Naive thymus-derived CD8-positive, alpha-beta T cell (primary cell): ENCODE measurements at regions not wholly inside any gene's neighbourhood (a gene's known extent, or its start where the extent isn't known, plus 50 kb on each side); places are given as distances from the start of the nearest gene placed in this dataset.

Experiments
- ATAC-seq, 2 donors: fragments of 150-1000 bp; cut with Tn5 transposase in 1 of 2; sonication (Bioruptor Pico), chemical (Tn5 transposase) in 1 of 2; 1 replicate in 1 of 2; 2 replicates in 1 of 2; pipeline ENCODE4 v1.10.0; 2021; ENCODE audit warnings: mild to moderate bottlenecking in 2 of 2, moderate library complexity in 2 of 2
- POLR2A ChIA-PET: fragments of 350-600 bp; sonication (Branson Sonifier 250); formaldehyde crosslinking; loops from one replicate; lab custom pipeline; 2021; ENCODE audit warnings: antibody characterized with exemption; lab: Charles Lee
- DNase-seq, 10 donors: peaks; one replicate each; pipeline versions ENCODE4 v3.0.0 to v3.0.0-alpha.2; 2020 to 2022
- H3K27ac Mint-ChIP-seq, 10 donors: one replicate each; pipeline ENCODE4 v1.8.0; 2020 to 2022; ENCODE audit warnings: mild to moderate bottlenecking in 10 of 10, mixed read lengths in 10 of 10, moderate library complexity in 4 of 10, inconsistent platforms in 1 of 10
- H3K27me3 Mint-ChIP-seq, 5 donors: one replicate each; pipeline ENCODE4 v1.8.0; 2021 to 2022; ENCODE audit warnings: mixed read lengths in 5 of 5
- H3K36me3 Mint-ChIP-seq, 3 donors: one replicate each; pipeline ENCODE4 v1.8.0; 2020 to 2022; ENCODE audit warnings: mixed read lengths in 3 of 3, mild to moderate bottlenecking in 2 of 3, inconsistent platforms in 1 of 3
- H3K4me1 Mint-ChIP-seq, 4 donors: one replicate each; pipeline ENCODE4 v1.8.0; 2021 to 2022; ENCODE audit warnings: mixed read lengths in 4 of 4
- H3K4me3 Mint-ChIP-seq, 10 donors: one replicate each; pipeline ENCODE4 v1.8.0; 2020 to 2022; ENCODE audit warnings: mild to moderate bottlenecking in 10 of 10, mixed read lengths in 10 of 10, moderate library complexity in 6 of 10, inconsistent platforms in 1 of 10
- H3K9me3 Mint-ChIP-seq, 9 donors: one replicate each; pipeline ENCODE4 v1.8.0; 2020 to 2022; ENCODE audit warnings: mixed read lengths in 9 of 9, mild to moderate bottlenecking in 3 of 9, inconsistent platforms in 1 of 9, moderate library complexity in 1 of 9

DNA sequence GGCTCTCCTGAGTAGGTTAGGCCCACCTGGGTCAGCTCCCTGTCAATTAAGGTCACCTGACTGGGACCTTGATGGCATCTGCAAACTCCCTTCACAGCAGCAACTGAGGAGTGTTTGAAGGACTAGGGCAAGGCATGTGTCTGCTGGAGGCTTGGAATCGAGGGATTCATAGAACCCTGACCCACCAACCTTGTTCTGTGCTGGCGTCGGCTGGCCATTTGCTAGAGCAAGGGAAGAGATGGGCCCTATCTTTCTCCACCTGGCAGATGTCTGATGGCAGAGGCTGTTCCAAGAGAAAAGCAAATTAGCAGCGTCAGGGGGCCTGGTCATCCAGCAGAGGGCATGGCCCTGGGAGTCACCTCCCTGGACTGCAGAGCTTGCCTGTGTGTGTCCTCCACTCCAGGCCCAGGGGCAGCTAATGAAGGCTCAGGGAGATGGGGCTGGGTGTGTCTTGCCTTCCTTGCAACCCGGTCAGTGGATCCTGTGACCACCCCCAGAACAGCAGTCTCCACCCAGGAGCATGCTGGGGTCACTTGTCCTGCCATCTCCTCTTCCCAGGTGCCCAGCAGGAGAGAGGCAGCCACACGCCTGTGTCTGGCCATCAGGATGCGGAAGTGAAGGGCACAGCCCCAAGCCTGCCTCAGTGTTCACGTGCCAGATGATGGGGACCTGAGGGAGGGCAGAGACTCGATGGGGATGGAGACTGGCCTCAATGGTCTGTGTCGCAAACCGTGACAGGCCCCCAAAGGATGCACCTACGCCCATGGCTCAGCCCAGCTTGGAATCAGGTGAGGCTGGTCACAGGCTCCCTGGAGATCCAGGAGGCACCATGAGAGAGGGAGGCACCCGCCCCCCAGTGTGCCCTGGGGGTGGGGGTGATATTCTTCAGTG, 53.9 kb downstream of the BARX1 start:
- H3K36me3 Mint-ChIP-seq, result peaks cover 0 to 4% (median 0%) of the 10 kb centered on the region in 3 donors
- DNase-seq (peak in 1 of 10 donors; percentile 12), ATAC-seq (no peak)
- peaks cover 17 to 26% (median 23%) of the 10 kb centered on the region in 4 donors for H3K4me1 Mint-ChIP-seq
- peaks cover 0 to 4% (median 2%) of the 10 kb centered on the region in 5 donors for H3K27me3 Mint-ChIP-seq
- POLR2A ChIA-PET, result no interaction called here
- H3K4me3 Mint-ChIP-seq, result no peak overlapping the region
- H3K9me3 Mint-ChIP-seq, result peaks cover 0 to 9% (median 0%) of the 10 kb centered on the region in 9 donors
- H3K27ac Mint-ChIP-seq, result peak overlapping the region in 6 of 10 donors; percentile 19 to 94 (median 48)

DNA sequence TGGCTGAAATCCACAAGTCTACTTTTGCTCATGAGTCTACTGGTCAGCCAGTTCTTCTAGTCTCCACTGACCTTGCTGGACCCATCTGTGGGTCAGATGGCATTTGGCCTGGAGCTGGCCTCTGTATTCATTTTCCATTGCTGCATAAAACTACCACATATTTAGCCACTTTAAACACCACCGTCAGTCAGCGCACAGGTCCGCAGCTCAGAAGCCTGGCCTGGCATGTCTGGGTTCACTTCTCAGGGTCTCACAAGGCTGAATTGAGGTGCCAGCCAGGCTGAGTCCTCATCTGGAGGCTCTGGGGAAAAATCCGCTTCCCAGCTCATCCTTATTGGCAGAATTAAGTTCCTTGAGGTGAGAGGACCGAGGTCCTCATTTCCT, 54.7 kb downstream of the BARX1 start:
- POLR2A ChIA-PET, result no interaction called here
- Mint-ChIP-seq H3K36me3 (peaks cover 0 to 4% (median 0%) of the 10 kb centered on the region in 3 donors), H3K9me3 (peaks cover 0 to 9% (median 0%) of the 10 kb centered on the region in 9 donors), H3K27ac (peak overlapping the region in 8 of 10 donors; percentile 19 to 94 (median 76)), H3K4me3 (peak overlapping the region in 3 of 10 donors; percentile 1 to 19 (median 8)), H3K27me3 (peaks cover 0 to 2% (median 0%) of the 10 kb centered on the region in 5 donors), H3K4me1 (peaks cover 17 to 27% (median 24%) of the 10 kb centered on the region in 4 donors)
- no peak for DNase-seq
- no peak for ATAC-seq

DNA sequence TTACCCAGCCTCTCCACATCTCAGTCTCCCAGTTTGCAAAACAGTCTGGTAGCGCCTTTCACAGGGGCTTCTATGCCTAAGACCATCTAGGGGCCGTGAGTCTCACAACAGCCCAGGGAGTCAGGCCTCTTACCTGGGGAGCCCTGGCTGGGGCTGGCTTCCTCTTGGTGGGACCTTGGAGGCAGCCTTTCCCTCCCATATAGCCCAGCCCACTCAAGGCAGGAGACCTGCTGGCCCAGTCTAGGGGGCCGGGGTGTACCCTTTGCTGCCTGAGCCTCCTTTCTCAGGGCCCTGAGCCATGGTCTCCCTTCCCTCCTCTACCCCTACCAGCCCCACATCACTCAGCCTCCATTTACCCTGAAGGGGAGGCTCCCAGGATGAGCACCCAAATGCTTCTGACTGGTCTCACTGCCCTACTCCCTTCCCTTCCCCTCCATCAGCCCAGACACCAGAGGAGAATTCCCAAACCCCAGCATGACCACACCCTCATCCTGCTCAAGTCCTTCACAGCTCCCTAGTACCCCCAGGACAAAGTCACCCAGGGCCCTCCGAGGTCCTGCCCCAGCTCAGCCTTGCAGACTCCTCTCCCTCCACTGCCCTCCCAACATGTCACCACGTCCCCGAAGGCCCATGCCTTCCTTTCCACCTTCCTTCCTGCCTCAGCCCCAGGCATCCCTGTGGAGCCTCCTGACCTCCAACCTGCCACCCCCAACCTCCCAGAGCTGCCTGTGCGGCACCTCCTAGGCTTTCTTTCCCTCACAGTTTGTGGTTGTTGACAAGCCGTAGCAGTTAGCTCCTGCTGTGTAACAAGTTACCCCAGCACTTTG, 55.3 kb downstream of the BARX1 start:
- POLR2A ChIA-PET, result no interaction called here
- peak in 1 of 10 donors; percentile 11 for DNase-seq
- Mint-ChIP-seq H3K36me3 (peaks cover 0 to 4% (median 0%) of the 10 kb centered on the region in 3 donors), H3K27ac (peak overlapping the region in 9 of 10 donors; percentile 59 to 94 (median 86)), H3K9me3 (peaks cover 0 to 9% (median 0%) of the 10 kb centered on the region in 9 donors), H3K4me3 (peak overlapping the region in 3 of 10 donors; percentile 1 to 19 (median 8)), H3K4me1 (peaks cover 17 to 28% (median 24%) of the 10 kb centered on the region in 4 donors), H3K27me3 (peaks cover 0 to 2% (median 0%) of the 10 kb centered on the region in 5 donors)
- ATAC-seq, result no peak

DNA sequence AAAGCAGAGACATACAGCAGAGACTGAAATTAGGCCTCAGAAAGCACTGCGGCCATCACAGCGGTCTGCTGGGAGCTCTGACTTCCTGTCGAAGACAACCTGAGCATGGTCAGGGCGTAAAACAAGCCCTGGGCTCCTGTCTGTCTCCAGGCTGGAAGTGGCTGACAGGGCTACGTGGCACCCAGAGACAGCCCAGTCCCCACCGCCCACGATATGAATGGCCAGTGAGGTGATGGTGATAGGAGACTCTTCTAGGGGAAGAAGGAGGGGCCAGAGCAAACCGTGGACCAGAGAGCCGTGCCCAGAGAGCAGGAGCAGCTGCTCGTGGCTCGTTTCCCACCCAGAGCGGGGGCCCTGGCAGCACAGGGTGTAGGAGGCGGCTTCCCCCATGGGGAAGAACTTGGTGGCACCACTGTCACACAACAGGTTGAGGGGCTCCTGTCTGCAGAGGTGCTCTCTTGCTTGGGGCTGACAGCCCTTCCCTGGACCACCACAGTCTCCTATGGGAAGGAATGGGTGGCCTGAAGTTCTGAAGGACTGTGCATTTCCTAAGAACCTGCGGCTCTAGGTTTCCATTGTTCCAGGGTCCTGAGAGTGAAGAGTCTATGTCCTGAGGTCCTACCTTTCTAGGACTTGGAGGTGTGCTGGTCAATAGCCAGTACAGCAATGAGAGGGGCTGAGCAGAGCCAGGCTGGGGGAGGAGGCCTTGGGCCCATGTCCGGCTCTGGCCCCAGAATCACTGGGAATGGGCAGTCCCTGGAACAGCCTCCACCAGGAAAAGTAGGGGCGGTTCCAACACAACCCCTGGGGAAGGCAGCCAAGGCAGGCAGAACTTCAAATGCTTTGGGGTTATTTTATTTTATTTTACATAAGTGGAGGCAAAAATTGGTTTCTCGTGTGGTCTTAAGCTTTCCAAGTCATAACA, 56.4 kb downstream of the BARX1 start:
- DNase-seq (peak in 2 of 10 donors; percentile 13 to 15), ATAC-seq (peak in 1 of 2 donors; percentile 27)
- POLR2A ChIA-PET, result interaction anchor here (1.3 to 1.6 kb wide), 2 partner anchors 10 to 332 kb away, joined by 3 to 4 read pairs; no protein-coding TSS in a partner anchor
- peak overlapping the region in 7 of 10 donors; percentile 22 to 78 (median 60) for H3K4me3 Mint-ChIP-seq
- peaks cover 17 to 28% (median 23%) of the 10 kb centered on the region in 4 donors for H3K4me1 Mint-ChIP-seq
- H3K27me3 Mint-ChIP-seq, result no peaks in the 10 kb centered on the region
- peaks cover 0 to 4% (median 0%) of the 10 kb centered on the region in 3 donors for H3K36me3 Mint-ChIP-seq
- H3K9me3 Mint-ChIP-seq, result peaks cover 0 to 9% (median 0%) of the 10 kb centered on the region in 9 donors
- H3K27ac Mint-ChIP-seq, result peak overlapping the region; percentile 79 to 95 (median 90)

DNA sequence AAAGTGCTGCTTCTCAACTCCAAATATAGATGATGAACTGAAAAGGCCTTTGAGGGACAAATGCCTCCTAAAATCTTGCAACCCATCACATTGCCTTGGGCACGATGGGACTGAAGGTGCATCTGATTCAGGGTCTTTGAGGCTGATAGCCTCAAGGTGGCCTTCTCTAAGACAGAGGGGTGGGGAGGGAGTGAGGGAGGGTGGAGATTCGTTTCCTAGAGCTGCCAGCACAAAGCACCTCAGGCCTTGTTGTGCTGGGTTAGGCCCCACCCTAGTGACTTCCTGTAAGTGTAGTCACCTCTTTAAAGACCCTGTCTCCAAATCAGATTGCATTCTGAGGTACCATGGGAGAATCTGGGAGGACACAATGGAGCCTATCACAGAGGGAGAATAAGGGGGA, 57.1 kb downstream of the BARX1 start:
- POLR2A ChIA-PET, result interaction anchor here (1.3 to 1.6 kb wide), 2 partner anchors 11 to 332 kb away, joined by 3 to 4 read pairs; no protein-coding TSS in a partner anchor
- DNase-seq (peak in 4 of 10 donors; percentile 14 to 33 (median 26)), ATAC-seq (peak; percentile 73 to 87)
- H3K27ac Mint-ChIP-seq, result peak overlapping the region; percentile 79 to 95 (median 90)
- peaks cover 17 to 28% (median 23%) of the 10 kb centered on the region in 4 donors for H3K4me1 Mint-ChIP-seq
- H3K4me3 Mint-ChIP-seq, result peak overlapping the region in 9 of 10 donors; percentile 22 to 78 (median 60)
- H3K36me3 Mint-ChIP-seq, result peaks cover 0 to 4% (median 0%) of the 10 kb centered on the region in 3 donors
- H3K9me3 Mint-ChIP-seq, result peaks cover 0 to 9% (median under 1%) of the 10 kb centered on the region in 9 donors
- no peaks in the 10 kb centered on the region for H3K27me3 Mint-ChIP-seq

DNA sequence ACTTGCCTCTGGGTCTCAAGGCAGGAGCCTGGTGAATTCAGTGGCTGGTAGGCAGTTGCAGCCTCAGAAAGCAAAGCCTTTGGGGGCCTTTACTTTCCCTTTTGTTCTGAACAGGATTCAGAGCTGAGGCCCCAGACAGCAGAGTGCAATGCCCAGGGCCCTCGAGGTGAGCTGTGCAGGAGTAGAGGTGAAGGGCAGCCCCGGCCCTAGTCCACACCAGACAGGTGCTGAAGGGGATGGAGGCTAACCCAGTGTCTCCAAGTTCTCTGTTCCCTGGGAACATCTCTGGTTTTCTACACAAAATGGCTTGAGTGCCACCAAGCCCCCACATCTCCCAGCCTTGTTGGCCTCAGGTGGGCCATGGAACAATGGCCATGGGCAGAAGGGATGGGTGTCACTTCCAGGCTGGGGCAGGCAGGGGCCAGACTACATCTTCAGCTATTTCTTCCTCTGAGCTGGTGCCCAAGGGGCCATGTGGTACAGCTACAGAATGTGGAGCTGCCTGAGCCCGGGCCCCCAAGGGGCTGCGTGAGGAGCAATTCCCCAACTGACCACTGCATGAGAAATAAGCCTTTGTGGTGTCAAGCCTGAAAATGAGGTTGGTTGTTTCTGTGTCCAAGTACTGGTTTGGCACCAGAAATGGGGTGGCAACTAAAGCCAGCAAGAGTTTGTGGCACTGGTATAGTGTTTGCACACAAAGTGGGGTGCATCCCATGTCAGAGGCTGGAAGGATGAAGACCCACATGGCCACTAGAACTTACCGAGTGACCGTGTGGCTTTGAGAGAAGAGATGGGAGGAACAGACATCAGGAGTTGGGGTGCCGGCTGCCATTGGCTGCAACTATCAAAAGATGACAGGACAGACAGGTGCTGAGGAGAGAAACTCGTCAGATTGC, 57.8 kb downstream of the BARX1 start:
- H3K36me3 Mint-ChIP-seq, result peaks cover 0 to 8% (median 0%) of the 10 kb centered on the region in 3 donors
- H3K4me3 Mint-ChIP-seq, result peak overlapping the region in 7 of 10 donors; percentile 50 to 74 (median 62)
- DNase-seq (peak in 1 of 10 donors; percentile 14), ATAC-seq (no peak)
- POLR2A ChIA-PET, result interaction anchor here (1.3 to 1.6 kb wide), 2 partner anchors 12 to 331 kb away, joined by 3 to 4 read pairs; no protein-coding TSS in a partner anchor
- H3K27me3 Mint-ChIP-seq, result peaks cover 0 to 1% (median 0%) of the 10 kb centered on the region in 5 donors
- peak overlapping the region; percentile 71 to 95 (median 90) for H3K27ac Mint-ChIP-seq
- peaks cover 0 to 13% (median 5%) of the 10 kb centered on the region in 9 donors for H3K9me3 Mint-ChIP-seq
- peaks cover 17 to 28% (median 23%) of the 10 kb centered on the region in 4 donors for H3K4me1 Mint-ChIP-seq

DNA sequence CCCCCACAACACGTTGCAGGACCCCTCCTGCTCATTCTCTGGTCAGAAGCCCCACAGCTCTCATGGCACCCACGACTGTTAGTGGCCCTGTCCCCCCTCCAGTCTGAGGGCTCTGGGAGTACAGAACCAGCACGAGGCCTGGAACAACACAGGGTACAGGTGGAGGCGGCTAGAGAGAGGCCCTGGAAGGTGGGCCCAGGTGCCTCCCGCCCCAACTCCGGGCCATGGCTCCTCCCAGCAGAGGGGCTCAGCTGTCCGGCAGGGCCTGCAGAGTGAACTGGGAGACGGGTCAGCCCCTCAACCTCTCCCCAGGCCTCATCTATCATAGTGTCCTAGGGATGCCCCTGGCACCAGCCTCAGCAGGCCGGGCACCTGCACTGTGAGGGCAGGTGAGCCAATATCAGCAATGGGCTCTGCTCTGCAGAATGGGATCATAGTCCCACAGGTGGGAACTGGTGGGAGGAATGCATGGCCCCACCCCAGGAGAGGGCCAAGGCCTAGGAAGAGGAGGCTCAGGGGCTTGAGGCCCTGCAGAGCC, 58.6 kb downstream of the BARX1 start:
- peak overlapping the region in 2 of 10 donors; percentile 5 to 94 for H3K27ac Mint-ChIP-seq
- H3K9me3 Mint-ChIP-seq, result peaks cover 0 to 19% (median 7%) of the 10 kb centered on the region in 9 donors

DNA sequence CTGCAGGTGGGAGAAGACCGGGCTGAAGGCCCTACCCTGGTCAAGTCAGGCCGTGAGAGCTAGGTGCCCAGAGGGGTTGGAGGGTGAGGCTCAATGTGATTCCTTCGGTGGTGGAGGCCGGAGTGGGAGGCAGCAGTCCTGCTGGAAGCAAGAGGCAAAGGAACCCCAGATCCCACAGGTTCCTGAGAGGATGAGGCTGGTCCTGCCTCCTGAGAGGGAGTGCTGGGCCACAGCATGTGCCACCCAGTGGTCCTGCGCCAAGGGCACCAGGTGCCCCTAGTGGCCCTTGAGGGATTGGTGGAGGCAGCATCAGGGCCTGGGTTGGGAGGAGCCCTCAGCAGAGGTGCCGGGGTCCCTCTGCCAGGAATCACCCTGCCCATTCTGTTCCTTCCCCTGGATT, 59.1 kb downstream of the BARX1 start:
- POLR2A ChIA-PET, result no interaction called here
- H3K27ac Mint-ChIP-seq, result peak overlapping the region in 2 of 10 donors; percentile 48 to 71
- ATAC-seq (no peak), DNase-seq (peak in 1 of 10 donors; percentile 11)
- H3K4me3 Mint-ChIP-seq, result peak overlapping the region in 1 of 10 donors; percentile 6
- peaks cover 0 to 11% (median 0%) of the 10 kb centered on the region in 3 donors for H3K36me3 Mint-ChIP-seq
- H3K4me1 Mint-ChIP-seq, result peaks cover 17 to 28% (median 23%) of the 10 kb centered on the region in 4 donors
- H3K27me3 Mint-ChIP-seq, result peaks cover 0 to 4% (median 0%) of the 10 kb centered on the region in 5 donors
- H3K9me3 Mint-ChIP-seq, result peaks cover 0 to 22% (median 7%) of the 10 kb centered on the region in 9 donors

More for the DNA sequence above, 58.6 kb downstream of the BARX1 start:
- Mint-ChIP-seq H3K36me3 (peaks cover 0 to 11% (median 0%) of the 10 kb centered on the region in 3 donors), H3K4me1 (peaks cover 17 to 28% (median 23%) of the 10 kb centered on the region in 4 donors), H3K27me3 (peaks cover 0 to 2% (median 0%) of the 10 kb centered on the region in 5 donors), H3K4me3 (peak overlapping the region in 1 of 10 donors; percentile 3)
- DNase-seq (peak in 1 of 10 donors; percentile 7), ATAC-seq (no peak)
- POLR2A ChIA-PET, result no interaction called here

DNA sequence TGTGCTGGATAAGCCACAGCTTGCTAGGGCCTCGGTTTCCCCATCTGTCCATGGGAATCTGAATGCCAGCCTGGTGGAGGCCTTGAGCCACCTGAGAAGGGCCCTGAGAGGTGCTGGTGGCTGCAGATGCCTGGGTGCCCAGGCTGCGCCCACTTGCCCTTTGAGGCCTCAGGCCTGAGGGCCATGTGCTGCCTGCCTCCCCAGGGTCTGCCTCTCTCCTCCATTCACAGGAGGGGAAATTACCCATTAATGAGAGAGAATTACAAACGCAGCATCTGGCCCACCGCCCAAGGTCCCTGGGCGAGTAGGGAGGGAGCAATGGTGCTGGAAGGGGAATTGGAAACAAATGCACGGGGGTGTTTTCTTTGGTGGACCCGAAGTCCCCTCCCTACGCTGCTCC, 59.6 kb downstream of the BARX1 start:
- peak overlapping the region in 3 of 10 donors; percentile 43 to 79 (median 71) for H3K27ac Mint-ChIP-seq
- H3K4me3 Mint-ChIP-seq, result peak overlapping the region in 1 of 10 donors; percentile 8
- H3K9me3 Mint-ChIP-seq, result peaks cover 0 to 26% (median 7%) of the 10 kb centered on the region in 9 donors
- peaks cover 0 to 11% (median 0%) of the 10 kb centered on the region in 3 donors for H3K36me3 Mint-ChIP-seq
- H3K27me3 Mint-ChIP-seq, result peaks cover 0 to 9% (median 0%) of the 10 kb centered on the region in 5 donors
- DNase-seq (no peak), ATAC-seq (no peak)
- POLR2A ChIA-PET, result no interaction called here
- H3K4me1 Mint-ChIP-seq, result peaks cover 16 to 28% (median 22%) of the 10 kb centered on the region in 4 donors

DNA sequence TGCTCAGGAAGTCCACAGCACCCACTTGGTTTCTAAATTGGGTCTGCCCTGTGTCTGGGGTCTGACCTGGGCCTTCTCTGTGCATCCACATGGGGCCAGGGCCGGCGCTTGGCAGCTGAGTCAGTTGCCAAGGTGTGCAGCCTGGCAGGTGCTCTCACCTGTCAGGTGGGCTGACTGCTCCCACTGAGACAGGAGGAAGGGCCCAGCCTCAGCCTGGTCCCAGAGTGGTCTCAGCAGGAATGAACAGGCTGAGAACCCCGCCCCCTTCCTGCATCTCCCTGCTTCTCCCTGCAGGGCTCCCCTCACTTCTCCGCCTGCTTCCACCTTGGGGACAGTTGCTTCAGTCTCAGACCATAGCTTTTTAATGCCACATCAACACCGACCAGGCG, 60.5 kb downstream of the BARX1 start:
- H3K4me3 Mint-ChIP-seq, result no peak overlapping the region
- H3K36me3 Mint-ChIP-seq, result peaks cover 0 to 8% (median 0%) of the 10 kb centered on the region in 3 donors
- H3K4me1 Mint-ChIP-seq, result peaks cover 12 to 28% (median 19%) of the 10 kb centered on the region in 4 donors
- H3K27me3 Mint-ChIP-seq, result peaks cover 0 to 9% (median 0%) of the 10 kb centered on the region in 5 donors
- peak in 1 of 10 donors; percentile 57 for DNase-seq
- peaks cover 0 to 26% (median 5%) of the 10 kb centered on the region in 9 donors for H3K9me3 Mint-ChIP-seq
- ATAC-seq, result no peak
- POLR2A ChIA-PET, result no interaction called here
- H3K27ac Mint-ChIP-seq, result no peak overlapping the region
